ENCODE measurements at regions not wholly inside any gene's neighbourhood (a gene's known extent, or its start where the extent isn't known, plus 50 kb on each side); places are given as distances from the start of the nearest gene placed in this dataset.

- DNase-seq (ENCODE audit: low spot score in 2 of 2) = no peak
- WGBS, 2 donors = 88 to 91% methylated on average over 8 of the region's 8 CpGs
- TF ChIP-seq CTCF (IDR thresholded peaks at IDR 0.05) (no peak), POLR2A (IDR thresholded peaks at IDR 0.05) (no peak)
- intact Hi-C loops (cut with DNase I; ENCODE audit: low total_unique reads) = loop anchor here (10.0 kb wide), 1 partner anchor 272 kb away; no protein-coding TSS in a partner anchor
- H3K4me3 ChIP-seq (ENCODE audit: low read depth, poor library complexity, severe bottlenecking) = no peak overlapping the region
Measured at GRCh38 chr5:135186662-135187522, 152.9 kb upstream of the PITX1 start.

GRCh38 chr5:135185481-135186065 lies 151.5 kb upstream of the PITX1 start:
- WGBS, 2 donors = 79% methylated on average over 6 of the region's 6 CpGs
- TF ChIP-seq CTCF (IDR thresholded peaks at IDR 0.05) (no peak), POLR2A (IDR thresholded peaks at IDR 0.05) (no peak)
- H3K4me3 ChIP-seq (ENCODE audit: low read depth, poor library complexity, severe bottlenecking) = no peak overlapping the region
- intact Hi-C loops (cut with DNase I; ENCODE audit: low total_unique reads) = loop anchor here (10.0 kb wide), 1 partner anchor 271 kb away; no protein-coding TSS in a partner anchor
- DNase-seq (ENCODE audit: low spot score in 2 of 2) = no peak

GRCh38 chr5:135184646-135185045 lies 150.6 kb upstream of the PITX1 start:
- intact Hi-C loops (cut with DNase I; ENCODE audit: low total_unique reads) = loop anchor here (10.0 kb wide), 1 partner anchor 270 kb away; no protein-coding TSS in a partner anchor
- TF ChIP-seq CTCF (IDR thresholded peaks at IDR 0.05) (no peak), POLR2A (IDR thresholded peaks at IDR 0.05) (no peak)
- DNase-seq (ENCODE audit: low spot score in 2 of 2) = no peak
- WGBS, 2 donors = 90 to 96% methylated on average over 7 of the region's 7 CpGs
- no peak overlapping the region for H3K4me3 ChIP-seq (ENCODE audit: low read depth, poor library complexity, severe bottlenecking)

GRCh38 chr5:135183464-135183863 lies 149.4 kb upstream of the PITX1 start:
- TF ChIP-seq CTCF (IDR thresholded peaks at IDR 0.05) = no peak
- no peak for TF ChIP-seq POLR2A (IDR thresholded peaks at IDR 0.05)
- intact Hi-C loops (cut with DNase I; ENCODE audit: low total_unique reads) = loop anchor here (10.0 kb wide), 1 partner anchor 269 kb away; no protein-coding TSS in a partner anchor
- no peak overlapping the region for H3K4me3 ChIP-seq (ENCODE audit: low read depth, poor library complexity, severe bottlenecking)
- WGBS, 2 donors = 78 to 79% methylated on average over 4 of the region's 4 CpGs
- DNase-seq (ENCODE audit: low spot score in 2 of 2) = no peak

- intact Hi-C loops (cut with DNase I; ENCODE audit: low total_unique reads) = loop anchor here (10.0 kb wide), 1 partner anchor 268 kb away; no protein-coding TSS in a partner anchor
- DNase-seq (ENCODE audit: low spot score in 2 of 2) = no peak
- no peak for TF ChIP-seq CTCF (IDR thresholded peaks at IDR 0.05)
- TF ChIP-seq POLR2A (IDR thresholded peaks at IDR 0.05) = no peak
- H3K4me3 ChIP-seq (ENCODE audit: low read depth, poor library complexity, severe bottlenecking) = no peak overlapping the region
- 78 to 88% methylated on average over 5 of the region's 5 CpGs for WGBS, 2 donors
Measured at GRCh38 chr5:135182675-135183074, 148.6 kb upstream of the PITX1 start.

Data from lower leg skin (tissue), 4 donors.